Adrenal gland (tissue), 5 donors: ENCODE measurements at regions not wholly inside any gene's neighbourhood (a gene's known extent, or its start where the extent isn't known, plus 50 kb on each side); places are given as distances from the start of the nearest gene placed in this dataset.

Source experiments
- POLR2A ChIP-seq, 2 donors: fragments of 450-650 bp; IDR thresholded peaks; one replicate each; pipeline ENCODE4 v1.6.1; 2017; ENCODE audit warnings: antibody characterized with exemption in 2 of 2, mild to moderate bottlenecking in 2 of 2, moderate library complexity in 1 of 2
- TF ChIP-seq, protein P1 (sequence below), 6 experiments: fragments of 450-650 bp in 4 of 6; fragments of 200-600 bp in 2 of 6; sonication (generic) in 1 of 6; IDR thresholded peaks; 1 replicate in 5 of 6; 2 replicates in 1 of 6; pipeline versions ENCODE4 v1.5.1 to v1.8.0; 2016 to 2021; ENCODE audit warnings: antibody characterized with exemption in 6 of 6, mild to moderate bottlenecking in 2 of 6, moderate library complexity in 1 of 6
- donor health status: DM: no; HTN: no; CAD: no.

DNA sequence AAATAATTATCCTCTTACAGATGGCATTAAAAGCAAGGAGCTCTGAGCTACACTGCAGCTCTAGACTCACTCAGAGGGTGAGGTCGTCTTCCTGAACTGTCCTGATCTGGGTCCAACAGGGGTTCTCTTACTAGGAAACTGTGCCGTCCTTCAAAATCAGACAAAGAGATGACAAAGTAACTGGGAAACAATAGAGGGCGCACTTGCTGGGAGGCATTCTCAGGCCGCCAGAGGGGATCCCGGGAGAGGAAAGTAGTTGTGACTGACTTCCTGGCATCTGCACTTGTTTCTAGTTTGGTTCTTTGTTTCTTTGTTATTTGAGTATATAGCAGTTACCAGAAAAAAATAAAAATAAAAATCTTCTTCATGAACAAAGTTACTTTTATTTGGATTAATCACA lies 142.9 kb upstream of the MSX2 start:
- TF ChIP-seq, protein P1, sequence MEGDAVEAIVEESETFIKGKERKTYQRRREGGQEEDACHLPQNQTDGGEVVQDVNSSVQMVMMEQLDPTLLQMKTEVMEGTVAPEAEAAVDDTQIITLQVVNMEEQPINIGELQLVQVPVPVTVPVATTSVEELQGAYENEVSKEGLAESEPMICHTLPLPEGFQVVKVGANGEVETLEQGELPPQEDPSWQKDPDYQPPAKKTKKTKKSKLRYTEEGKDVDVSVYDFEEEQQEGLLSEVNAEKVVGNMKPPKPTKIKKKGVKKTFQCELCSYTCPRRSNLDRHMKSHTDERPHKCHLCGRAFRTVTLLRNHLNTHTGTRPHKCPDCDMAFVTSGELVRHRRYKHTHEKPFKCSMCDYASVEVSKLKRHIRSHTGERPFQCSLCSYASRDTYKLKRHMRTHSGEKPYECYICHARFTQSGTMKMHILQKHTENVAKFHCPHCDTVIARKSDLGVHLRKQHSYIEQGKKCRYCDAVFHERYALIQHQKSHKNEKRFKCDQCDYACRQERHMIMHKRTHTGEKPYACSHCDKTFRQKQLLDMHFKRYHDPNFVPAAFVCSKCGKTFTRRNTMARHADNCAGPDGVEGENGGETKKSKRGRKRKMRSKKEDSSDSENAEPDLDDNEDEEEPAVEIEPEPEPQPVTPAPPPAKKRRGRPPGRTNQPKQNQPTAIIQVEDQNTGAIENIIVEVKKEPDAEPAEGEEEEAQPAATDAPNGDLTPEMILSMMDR (IDR thresholded peaks at IDR 0.05) = peak in 3 of 6 experiments; percentile 22 to 32 (median 23)
- no peak for TF ChIP-seq POLR2A (IDR thresholded peaks at IDR 0.05)
